Activated CD4-positive, alpha-beta T cell treated with anti-CD3 and anti-CD28 coated beads, Interleukin-2, amount 50 U/mL, for 16 hours (primary cell): ENCODE measurements at regions not wholly inside any gene's neighbourhood (a gene's known extent, or its start where the extent isn't known, plus 50 kb on each side); places are given as distances from the start of the nearest gene placed in this dataset.

Source experiments
- DNase-seq: peaks from one replicate; pipeline ENCODE4 v3.0.0-alpha.2; 2020

GRCh38 chr10:58140691-58141347, 126.9 kb downstream of the IPMK start:
- DNase-seq, result no peak

GRCh38 chr10:58140054-58140453, 127.6 kb downstream of the IPMK start:
- DNase-seq, result no peak

- no peak for DNase-seq
Observed at GRCh38 chr10:58137813-58138212, 129.9 kb downstream of the IPMK start.

- no peak for DNase-seq
Observed at GRCh38 chr10:58115218-58116050, 152.3 kb downstream of the IPMK start.

DNA sequence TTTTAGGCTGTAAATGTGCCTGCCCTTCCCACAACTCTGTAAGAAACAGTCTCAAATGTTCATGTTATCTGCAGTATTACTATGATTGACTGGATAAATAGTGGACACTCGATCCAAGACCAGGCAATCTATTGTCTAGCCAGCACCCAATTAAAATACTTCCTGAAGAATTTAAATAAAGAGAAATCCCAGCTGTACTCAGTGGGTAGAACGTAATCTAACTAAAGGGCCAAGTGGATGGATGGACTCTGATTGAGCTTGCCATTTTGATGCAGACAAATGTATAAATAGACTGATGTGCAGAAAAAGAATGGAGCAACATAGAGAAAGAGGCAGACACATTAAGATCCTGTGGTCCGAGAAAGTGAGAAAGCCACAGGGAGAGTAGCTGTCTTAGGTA, 158.0 kb downstream of the IPMK start:
- no peak for DNase-seq

- no peak for DNase-seq
Observed at GRCh38 chr10:58107506-58107905, 160.2 kb downstream of the IPMK start.

DNA sequence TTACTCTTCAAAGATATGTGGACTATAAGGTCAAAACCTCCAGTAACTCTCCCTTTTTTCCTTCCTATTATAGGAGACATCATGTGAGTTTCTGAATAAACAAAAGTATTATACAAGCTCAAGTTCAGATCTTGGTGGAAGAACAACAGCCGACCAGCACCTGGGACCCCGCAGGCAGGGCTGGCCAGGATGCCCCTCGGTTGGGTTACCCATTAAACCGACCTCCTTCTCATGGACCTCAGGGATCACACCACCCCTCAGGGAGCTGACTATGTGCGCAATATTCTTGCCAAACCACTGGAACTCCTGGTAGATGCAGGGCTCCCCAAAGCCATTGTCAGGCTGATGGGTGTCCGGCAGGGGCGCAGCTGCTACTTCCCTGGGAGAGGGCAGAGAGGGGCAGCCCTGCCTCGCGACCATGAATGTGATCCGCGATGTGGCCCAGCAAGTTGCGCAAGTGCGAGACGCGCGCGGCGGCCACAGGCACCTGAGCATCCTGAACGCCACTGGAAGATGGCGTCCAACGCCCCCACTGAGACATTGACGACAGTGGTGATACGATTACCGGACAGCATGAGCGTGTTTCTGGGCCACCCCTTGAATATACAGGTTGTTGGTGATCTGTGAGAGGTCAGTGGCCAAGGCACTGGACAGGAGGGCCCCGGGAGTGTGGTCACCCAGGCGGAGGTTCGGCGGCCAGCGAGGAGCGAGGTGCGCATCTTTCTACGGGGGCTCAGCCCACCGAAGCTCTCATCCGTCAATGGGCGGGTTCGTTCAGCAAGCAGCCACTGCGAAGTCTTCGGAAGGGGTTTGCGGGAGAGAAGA, 161.3 kb downstream of the IPMK start:
- DNase-seq, result no peak

DNA sequence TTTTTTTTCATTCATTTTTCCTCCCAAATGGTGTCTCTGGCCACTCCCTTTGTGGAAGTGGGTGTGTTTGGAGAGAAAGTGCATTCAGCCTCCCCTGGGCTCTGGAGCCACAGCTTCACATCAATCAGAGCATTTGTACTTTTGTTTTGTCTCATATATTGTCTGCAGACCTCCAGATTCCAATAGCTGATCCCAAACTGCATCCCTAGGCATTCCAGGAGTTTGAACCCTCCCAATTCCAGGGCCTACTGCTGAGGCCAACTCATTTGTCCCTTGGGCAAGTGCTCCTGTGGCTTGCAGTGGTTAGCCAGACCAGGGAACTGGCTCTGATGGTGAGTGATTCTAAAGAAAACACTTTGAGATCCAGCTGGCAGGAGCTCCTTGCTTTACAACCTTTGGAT, 163.3 kb downstream of the IPMK start:
- no peak for DNase-seq

- no peak for DNase-seq
Observed at GRCh38 chr10:58102897-58103296, 164.8 kb downstream of the IPMK start.

GRCh38 chr10:58101682-58102081, 166.0 kb downstream of the IPMK start:
- no peak for DNase-seq

GRCh38 chr10:58094985-58095718, 172.5 kb downstream of the IPMK start:
- no peak for DNase-seq

DNA sequence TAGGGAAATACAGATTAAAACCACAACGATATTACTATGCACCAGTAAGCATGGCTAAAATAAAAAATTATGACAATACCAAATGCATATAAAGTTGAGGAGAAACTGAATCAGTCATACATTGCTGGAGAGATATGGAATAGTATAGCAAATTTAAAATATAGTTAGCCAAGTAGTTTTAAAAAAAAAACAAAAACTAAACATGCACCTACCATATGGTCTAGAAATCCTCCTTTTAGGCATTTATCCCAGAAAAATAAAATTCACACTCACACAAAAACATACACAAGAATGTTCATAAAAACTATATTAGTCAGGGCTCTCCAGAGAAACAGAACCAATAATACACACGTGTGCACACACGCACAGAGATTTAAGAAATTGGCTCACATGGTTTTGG, 175.8 kb downstream of the IPMK start:
- no peak for DNase-seq

DNA sequence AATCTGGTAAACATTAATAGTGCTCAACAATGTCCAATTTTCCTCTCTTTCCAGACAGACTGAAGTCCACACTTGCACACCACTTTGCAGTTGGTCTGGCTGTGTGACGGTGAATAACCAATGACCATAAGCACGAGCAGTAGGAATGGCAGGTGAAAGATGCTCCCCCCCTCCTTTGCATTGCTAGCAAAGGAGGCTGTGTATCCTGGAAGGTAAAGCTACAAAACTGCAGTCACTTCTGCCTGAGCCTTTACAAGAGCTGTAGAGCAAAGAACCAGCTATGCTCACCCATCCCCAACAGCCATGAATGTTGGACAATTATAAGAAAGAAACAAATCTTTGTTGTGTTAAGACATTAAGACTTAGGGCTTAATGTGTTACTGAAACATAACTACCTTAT, 178.0 kb downstream of the IPMK start:
- no peak for DNase-seq

GRCh38 chr10:58087896-58088295, 179.8 kb downstream of the IPMK start:
- no peak for DNase-seq

- DNase-seq, result no peak
Observed at GRCh38 chr10:58086763-58087150, 180.9 kb downstream of the IPMK start.

DNA sequence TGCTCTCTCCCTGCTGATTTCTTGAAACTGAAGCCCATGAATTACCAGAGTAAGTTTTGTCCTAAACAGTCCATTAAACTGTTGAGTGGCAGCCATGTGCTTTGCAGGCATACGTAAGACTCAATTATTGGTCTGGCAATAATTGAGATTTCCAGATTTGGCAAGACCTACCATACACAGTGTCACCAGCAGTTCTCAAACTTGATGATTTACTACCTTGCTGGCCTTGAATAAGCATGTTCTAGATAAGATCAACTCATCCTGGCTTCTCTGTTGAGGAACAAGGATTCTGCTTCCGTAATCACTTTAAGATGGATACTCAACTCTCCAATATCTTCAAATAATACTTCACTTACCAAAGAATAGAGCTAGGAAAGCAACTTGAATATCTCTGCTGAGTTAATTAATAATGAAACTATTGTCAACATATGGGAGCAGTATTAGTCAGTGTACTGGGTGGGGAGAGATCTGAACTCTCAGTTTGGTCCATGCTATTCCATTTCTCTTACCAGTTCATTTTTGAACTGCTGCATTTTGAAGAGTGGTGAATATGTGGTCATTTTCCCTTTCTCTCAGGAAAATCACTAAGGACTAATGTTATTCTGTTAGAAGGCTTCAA, 181.4 kb downstream of the IPMK start:
- no peak for DNase-seq

GRCh38 chr10:58082248-58082647, 185.4 kb downstream of the IPMK start:
- DNase-seq, result no peak

- DNase-seq, result no peak
Observed at GRCh38 chr10:58081353-58081752, 186.3 kb downstream of the IPMK start.

GRCh38 chr10:58079461-58079860, 188.2 kb downstream of the IPMK start:
- DNase-seq, result no peak

DNA sequence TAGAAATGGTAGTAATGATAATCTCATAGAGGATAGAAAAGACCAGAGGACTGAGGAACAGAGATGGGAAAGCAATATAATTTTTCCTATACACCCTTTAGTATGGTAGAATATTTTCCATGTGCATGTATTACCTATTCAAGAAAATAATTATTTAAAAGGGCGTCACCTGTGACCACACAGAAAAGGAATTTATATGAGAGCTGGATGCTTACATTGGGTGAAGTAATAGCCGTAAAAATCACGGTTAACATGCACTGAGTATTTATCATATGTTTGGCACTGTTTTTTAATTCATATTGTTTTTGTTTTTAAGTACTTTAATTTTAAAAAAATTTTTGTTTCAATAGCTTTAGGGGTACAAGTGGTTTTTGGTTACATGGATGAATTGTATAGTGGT, 195.1 kb downstream of the IPMK start:
- DNase-seq, result no peak

- DNase-seq, result no peak
Observed at GRCh38 chr10:58070956-58071355, 196.7 kb downstream of the IPMK start.

DNA sequence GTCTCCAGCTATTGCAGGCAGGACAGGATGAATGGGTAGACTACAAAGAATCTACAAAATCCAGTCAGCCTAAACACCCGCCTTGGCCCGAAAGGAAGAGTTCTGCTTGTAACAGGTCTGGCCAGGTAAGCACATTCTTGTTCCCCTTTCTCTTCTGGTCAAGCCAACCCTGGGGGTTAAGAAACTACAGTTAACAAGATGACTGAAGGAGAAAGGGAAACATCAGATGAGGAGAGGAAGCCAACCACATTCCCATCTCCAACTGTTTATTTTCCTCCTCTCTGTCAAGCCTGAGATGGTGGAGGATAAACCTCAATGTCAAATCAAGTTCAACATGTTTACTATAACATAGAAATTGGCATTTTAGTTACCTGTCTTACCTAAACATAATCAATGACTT, 198.9 kb downstream of the IPMK start:
- no peak for DNase-seq

GRCh38 chr10:58066979-58067378, 200.7 kb downstream of the IPMK start:
- no peak for DNase-seq
